Transverse colon (tissue), 3 donors: ENCODE measurements at regions not wholly inside any gene's neighbourhood (a gene's known extent, or its start where the extent isn't known, plus 50 kb on each side); places are given as distances from the start of the nearest gene placed in this dataset.
"Not testable (repeated sequence)": the region's sequence is repeated elsewhere in the genome, so short reads cannot be mapped to it uniquely, and the experiment has no call there.

Experiments
- CTCF ChIP-seq, 5 experiments: fragments of 200-600 bp in 3 of 5; fragments of 450-650 bp in 2 of 5; sonication (generic) in 3 of 5; IDR thresholded peaks; 1 replicate in 2 of 5; 2 replicates in 3 of 5; pipeline ENCODE4 v1.5.1; 2016 to 2017; ENCODE audit warnings: antibody characterized with exemption in 5 of 5, inconsistent platforms in 3 of 5, mild to moderate bottlenecking in 2 of 5, moderate library complexity in 1 of 5
- EP300 ChIP-seq: sonication (generic); formaldehyde crosslinking; IDR thresholded peaks from one replicate; pipeline ENCODE4 v1.6.1; 2017; ENCODE audit warnings: antibody characterized with exemption, low read depth
- POLR2A ChIP-seq: fragments of 450-650 bp; IDR thresholded peaks from one replicate; pipeline ENCODE4 v1.6.1; 2016; ENCODE audit warnings: antibody characterized with exemption, mild to moderate bottlenecking, moderate library complexity

- TF ChIP-seq CTCF (IDR thresholded peaks at IDR 0.05); POLR2A; EP300: not testable (repeated sequence)
Observed at GRCh38 chr12:39669539-39669938, 49.9 kb upstream of the ABCD2 start.
